Fibroblast of mammary gland (primary cell): ENCODE measurements at regions not wholly inside any gene's neighbourhood (a gene's known extent, or its start where the extent isn't known, plus 50 kb on each side); places are given as distances from the start of the nearest gene placed in this dataset.

Experiments used
- DNase-seq: peaks from one replicate; pipeline ENCODE4 v3.0.0-alpha.2; 2010; ENCODE audit warnings: low read depth
- H3K4me3 ChIP-seq: 2 replicates; pipeline ENCODE4 v1.5.1; 2011; ENCODE audit warnings: low read depth, mild to moderate bottlenecking, low read length, moderate library complexity; ENCODE audit not compliant: control insufficient read depth
- TF ChIP-seq, protein P1 (sequence below): conservative IDR thresholded peaks from 2 replicates; pipeline ENCODE4 v1.5.1; 2011; ENCODE audit warnings: low read depth, low read length, inconsistent platforms; ENCODE audit not compliant: control insufficient read depth, insufficient read depth

- no peak for DNase-seq
- TF ChIP-seq, protein P1, sequence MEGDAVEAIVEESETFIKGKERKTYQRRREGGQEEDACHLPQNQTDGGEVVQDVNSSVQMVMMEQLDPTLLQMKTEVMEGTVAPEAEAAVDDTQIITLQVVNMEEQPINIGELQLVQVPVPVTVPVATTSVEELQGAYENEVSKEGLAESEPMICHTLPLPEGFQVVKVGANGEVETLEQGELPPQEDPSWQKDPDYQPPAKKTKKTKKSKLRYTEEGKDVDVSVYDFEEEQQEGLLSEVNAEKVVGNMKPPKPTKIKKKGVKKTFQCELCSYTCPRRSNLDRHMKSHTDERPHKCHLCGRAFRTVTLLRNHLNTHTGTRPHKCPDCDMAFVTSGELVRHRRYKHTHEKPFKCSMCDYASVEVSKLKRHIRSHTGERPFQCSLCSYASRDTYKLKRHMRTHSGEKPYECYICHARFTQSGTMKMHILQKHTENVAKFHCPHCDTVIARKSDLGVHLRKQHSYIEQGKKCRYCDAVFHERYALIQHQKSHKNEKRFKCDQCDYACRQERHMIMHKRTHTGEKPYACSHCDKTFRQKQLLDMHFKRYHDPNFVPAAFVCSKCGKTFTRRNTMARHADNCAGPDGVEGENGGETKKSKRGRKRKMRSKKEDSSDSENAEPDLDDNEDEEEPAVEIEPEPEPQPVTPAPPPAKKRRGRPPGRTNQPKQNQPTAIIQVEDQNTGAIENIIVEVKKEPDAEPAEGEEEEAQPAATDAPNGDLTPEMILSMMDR = no peak
- H3K4me3 ChIP-seq = no peak overlapping the region
Measured at GRCh38 chr12:29035112-29035511, 114.0 kb upstream of the FAR2 start.

- DNase-seq = peak; percentile 100
- TF ChIP-seq, protein P1 = no peak
Measured at GRCh38 chr12:29039013-29039412, 110.1 kb upstream of the FAR2 start.

DNA sequence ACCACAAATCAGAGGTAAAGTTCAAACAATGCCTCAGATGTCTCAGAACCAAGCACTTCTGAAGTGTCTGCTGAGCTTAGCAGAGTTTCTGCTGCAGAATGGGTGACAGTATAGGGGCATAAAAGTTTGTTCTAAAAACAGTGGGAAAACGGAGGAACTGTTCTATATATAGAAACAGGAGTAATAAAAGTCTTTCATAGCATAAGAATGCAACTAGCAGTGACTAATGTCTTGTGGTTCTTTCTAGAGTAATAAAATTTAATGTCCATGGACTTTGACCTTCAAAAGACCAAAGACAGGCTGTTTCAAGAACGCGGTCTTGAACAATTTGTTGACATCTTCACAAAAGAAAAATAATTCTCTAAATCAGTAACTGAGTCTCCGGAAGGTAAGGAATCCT is 107.5 kb upstream of the FAR2 start:
- DNase-seq = peak; percentile 95
- H3K4me3 ChIP-seq = no peak overlapping the region
- TF ChIP-seq, protein P1 = no peak

More at GRCh38 chr12:29039013-29039412, 110.1 kb upstream of the FAR2 start:
- H3K4me3 ChIP-seq = no peak overlapping the region

DNA sequence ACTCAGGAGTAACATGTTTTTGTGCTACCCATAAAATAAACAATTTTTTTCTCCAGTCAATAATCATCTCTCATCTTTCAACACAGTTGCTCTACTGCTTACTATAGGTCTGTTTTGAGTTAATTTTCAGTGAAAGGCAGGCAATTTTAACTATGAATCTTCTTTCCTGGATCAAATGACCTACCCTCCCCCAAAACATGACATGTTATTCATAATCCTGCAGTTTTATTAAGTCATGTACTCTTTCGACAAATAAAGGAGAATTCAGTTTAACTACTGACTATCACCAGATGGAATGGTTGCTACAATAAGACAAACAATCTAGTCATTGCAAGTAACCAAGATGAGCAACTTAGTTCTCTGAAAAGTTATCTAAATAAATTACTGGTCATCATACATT is 106.0 kb upstream of the FAR2 start:
- no peak overlapping the region for H3K4me3 ChIP-seq
- DNase-seq = peak; percentile 91
- TF ChIP-seq, protein P1 = no peak

GRCh38 chr12:29044799-29045198 is 104.3 kb upstream of the FAR2 start:
- no peak for DNase-seq
- TF ChIP-seq, protein P1 = no peak

GRCh38 chr12:29048787-29049186 is 100.3 kb upstream of the FAR2 start:
- no peak for DNase-seq
- TF ChIP-seq, protein P1 = no peak

More at GRCh38 chr12:29044799-29045198, 104.3 kb upstream of the FAR2 start:
- no peak overlapping the region for H3K4me3 ChIP-seq

GRCh38 chr12:29050503-29050902 is 98.6 kb upstream of the FAR2 start:
- TF ChIP-seq, protein P1 = no peak
- no peak overlapping the region for H3K4me3 ChIP-seq
- DNase-seq = no peak

More at GRCh38 chr12:29048787-29049186, 100.3 kb upstream of the FAR2 start:
- H3K4me3 ChIP-seq = no peak overlapping the region
